KG1 (cell line): ENCODE measurements at regions not wholly inside any gene's neighbourhood (a gene's known extent, or its start where the extent isn't known, plus 50 kb on each side); places are given as distances from the start of the nearest gene placed in this dataset.

Source experiments
- DNase-seq: peaks from one replicate; lab custom pipeline; 2025; lab: John Stamatoyannopoulos, UW

DNA sequence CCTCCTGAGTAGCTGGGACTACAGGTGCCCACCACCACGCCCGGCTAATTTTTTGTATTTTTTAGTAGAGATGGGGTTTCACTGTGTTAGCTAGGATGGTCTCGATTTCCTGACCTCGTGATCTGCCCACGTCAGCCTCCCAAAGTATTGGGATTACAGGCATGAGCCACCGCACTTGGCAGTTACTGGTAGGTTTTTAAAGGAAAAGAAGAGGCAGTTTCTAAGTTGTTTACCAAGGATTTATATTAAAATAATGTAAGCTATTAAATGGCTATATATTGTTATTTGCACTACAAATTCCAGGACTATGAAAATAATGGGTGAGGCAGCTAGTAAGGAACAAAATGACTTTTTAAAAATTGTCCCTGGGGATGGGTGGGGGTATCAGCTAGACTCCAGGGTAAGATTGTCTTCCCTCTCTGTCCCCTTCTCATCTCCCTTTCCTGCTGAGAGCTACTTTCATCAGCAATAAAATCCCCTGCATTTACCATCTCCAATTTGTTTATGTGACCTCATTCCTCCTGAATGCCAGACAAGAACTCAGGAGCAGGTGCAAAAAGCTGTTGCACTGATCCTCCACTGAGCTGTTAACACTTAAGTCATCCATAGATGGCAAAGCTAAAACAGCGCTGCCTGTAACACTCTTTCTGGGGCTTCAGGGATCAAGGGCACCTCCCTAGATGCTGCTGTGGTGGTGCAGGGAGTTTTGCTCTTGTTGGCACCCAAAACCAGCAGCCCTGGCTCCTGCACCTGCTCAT lies 165.2 kb downstream of the ZPLD1 start:
- DNase-seq: no peak

GRCh38 chr3:102605153-102605552 lies 170.3 kb downstream of the ZPLD1 start:
- no peak for DNase-seq

DNA sequence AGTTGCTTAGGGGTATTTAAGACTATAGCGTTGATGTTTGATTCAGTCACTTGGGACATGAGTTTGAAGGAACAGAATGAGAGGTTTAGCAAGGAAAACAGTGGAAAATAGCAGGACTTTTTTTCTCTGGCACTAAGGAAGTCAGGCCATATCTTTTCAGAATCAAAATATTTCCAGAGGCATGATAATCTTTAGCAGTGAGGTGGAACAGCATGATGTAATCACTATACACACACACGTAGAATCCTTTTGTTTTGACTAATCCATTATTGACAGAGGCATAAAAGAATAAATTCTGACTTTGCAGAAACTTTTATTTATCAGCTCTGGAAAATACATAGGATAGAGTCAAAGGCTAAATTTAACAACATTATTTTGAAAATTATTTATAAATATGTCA lies 174.1 kb downstream of the ZPLD1 start:
- no peak for DNase-seq

GRCh38 chr3:102614021-102614569 lies 179.3 kb downstream of the ZPLD1 start:
- DNase-seq: no peak

GRCh38 chr3:102614585-102614984 lies 179.8 kb downstream of the ZPLD1 start:
- DNase-seq: no peak

GRCh38 chr3:102617381-102617780 lies 182.6 kb downstream of the ZPLD1 start:
- no peak for DNase-seq

DNA sequence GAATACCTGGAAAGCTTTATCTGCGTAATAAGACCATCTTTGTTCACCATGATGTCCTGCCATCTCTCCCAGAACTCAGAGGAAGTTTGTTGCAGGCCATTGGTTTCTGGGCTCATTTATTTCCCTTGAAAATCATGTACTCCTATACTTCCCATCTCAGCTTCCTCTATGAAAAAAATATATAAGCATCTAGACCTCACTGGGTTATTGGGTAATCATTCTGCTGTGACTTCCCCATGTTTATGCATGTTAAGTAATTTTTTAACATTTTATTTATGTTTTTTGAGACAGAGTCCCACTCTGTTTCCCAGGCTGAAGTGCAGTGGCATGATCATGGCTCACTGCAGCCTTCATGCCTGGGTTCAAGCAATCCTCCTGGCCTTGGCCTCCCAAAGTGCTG lies 184.5 kb downstream of the ZPLD1 start:
- DNase-seq: no peak

DNA sequence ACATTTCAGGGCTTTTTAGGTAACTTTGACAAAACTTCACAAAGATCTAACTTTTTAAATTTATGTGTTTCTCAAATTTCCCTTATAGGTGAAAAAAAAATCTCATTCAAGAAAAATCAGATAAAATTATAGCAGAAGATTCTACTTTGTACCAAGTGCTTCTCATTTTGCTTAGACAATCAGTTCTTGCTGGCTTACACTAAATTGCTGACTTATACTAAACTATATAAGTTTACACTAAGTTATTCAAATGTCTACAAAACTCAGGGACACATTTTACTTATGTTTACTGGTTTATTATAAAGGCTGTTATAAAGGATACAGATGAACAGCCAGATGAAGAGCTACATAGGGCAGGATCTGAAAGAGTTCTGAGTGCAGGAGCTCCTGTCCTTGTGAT lies 195.1 kb downstream of the ZPLD1 start:
- no peak for DNase-seq

- DNase-seq: no peak
Observed at GRCh38 chr3:102630531-102630930, 195.7 kb downstream of the ZPLD1 start.

DNA sequence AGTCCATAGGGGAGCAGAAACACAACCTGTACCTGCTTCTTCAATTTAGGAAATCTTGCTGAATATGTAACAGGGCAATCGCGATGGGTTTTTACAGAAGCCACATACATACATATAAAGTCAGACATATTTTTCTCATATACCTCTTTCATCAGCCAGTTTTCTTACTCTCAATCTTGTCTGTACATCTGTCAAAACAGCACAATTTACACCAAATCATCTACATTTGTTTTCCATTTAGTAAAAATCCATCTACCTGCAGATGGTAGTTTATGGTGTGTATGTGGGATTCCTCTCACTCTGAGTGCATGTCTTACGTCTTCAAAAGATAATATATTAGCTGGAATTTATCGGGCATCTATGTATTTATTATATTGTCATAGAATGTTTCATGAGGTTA lies 208.7 kb downstream of the ZPLD1 start:
- DNase-seq: no peak

GRCh38 chr3:102646557-102646956 lies 211.7 kb downstream of the ZPLD1 start:
- no peak for DNase-seq

DNA sequence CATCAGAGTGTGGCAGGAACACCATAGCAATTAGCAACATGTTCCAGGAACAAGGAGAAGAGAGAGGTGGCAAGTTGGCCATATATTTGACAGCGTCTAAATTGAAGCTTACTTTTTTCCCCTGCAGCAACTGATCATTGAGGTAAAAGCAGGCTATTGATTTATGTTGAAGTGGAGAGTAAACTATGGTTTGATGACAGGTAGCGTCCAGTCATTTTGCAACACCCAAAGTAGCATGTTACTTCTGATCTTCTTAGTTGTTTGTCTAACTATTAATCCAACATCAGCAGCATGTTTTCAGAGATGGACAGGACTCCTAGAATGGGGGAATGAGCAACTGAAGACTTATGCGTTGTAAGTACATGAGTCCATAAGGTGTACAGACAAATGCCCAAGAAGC lies 225.8 kb downstream of the ZPLD1 start:
- no peak for DNase-seq

GRCh38 chr3:102661707-102662497 lies 227.1 kb downstream of the ZPLD1 start:
- DNase-seq: no peak

DNA sequence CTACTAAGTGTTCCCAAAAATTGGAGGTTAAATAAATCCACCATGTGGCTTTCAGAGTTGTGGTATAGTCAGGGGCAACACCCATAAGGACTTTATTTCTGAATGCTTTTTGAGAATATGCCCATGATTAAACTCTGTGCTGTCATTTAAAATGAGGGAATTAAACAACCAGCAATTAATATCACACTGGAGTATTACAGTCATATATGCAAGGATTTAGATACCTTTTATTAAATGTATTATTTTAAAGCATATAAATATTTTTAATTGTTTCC lies 227.6 kb downstream of the ZPLD1 start:
- DNase-seq: no peak

DNA sequence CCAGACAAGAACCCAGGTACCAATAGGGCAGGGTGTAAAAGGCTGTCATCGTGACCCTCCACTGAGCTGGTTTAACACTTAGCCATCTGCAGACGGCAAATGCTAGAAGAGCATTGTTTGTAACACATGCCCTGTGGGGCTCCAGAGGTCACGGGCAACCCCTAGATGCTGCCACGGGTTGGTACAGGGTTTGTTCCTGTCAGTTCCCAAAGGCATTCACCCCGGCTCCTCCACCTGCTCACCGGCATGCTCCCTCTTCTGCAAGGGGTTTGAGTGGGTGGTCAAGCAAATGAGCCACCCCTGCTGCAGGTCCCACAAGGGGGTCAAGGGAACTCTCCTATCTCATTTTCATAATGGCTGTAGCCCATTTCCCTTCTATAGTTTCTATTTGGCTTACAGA lies 229.3 kb downstream of the ZPLD1 start:
- DNase-seq: no peak

DNA sequence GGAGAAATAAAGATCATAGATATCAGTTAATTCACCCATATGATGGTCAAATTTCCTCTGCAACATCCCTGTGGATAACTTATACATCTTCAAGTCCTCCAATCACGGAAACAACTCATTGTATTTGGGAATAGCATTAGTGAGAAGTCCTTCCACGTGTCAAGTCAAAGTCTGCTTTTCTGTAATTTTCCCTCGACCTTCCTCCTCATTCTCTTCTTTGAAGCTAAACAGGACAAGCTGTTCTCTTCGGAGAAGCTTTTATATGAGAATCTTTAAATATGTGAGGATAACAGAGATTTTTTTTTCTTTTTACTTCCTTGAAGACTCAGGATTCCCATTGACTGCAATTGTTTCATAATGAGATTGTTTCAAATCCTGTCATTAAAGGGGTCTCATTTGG lies 230.4 kb downstream of the ZPLD1 start:
- no peak for DNase-seq

DNA sequence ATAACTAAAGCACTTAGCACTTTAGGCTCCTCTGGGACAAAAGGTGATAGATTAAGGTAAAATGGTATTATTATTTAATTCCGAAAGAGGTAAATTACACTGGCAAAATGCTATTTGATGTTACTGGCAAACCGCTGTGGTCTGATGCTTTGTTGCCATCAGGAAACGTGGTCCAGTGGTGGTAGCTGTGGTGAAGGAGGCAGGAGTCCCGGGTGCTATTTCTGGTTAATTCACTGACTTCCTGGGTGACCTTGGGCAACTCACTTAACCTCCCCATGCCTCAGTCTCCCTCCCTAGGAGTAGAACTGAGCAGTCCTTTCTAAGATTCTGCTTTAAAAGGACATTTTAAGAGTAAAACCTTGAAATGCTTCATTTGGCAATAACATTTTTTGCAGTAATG lies 233.4 kb downstream of the ZPLD1 start:
- DNase-seq: no peak

DNA sequence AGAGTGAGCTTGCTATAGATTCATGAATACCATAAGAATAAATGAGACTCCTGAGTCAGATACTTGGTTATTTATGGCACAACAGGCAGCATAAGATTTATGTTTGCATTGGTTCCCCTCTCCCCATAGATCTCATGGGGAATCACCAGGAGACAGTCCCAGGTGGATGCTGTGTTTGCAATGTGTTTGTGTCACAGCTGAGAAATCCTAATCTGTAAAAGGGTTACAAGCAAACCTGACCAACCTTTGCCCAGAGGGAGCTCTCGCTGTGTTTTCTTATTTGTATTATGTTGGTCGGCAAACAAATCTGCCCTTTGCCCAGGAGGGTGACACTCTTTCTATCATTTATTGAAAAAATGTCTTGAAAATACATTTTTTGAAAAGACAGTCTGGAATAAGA lies 236.2 kb downstream of the ZPLD1 start:
- no peak for DNase-seq

DNA sequence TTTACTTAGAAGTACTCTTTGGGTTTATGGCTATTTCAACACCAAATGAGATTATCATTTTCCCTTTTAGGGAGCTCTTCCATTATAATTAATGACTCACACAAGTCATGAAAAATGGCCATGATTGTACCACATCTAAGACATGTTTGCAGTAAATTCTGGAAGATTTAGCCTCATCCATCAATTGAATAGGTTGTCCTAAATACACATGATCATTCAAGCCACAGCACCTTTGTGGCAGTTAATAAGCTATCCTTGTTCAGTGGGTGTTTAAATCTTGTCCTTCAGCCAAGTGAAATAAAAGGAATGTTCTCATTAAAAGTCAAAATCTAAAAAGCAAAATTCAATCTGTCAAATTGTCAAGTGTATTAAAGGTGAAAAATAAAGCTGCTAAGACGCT lies 237.5 kb downstream of the ZPLD1 start:
- DNase-seq: no peak

DNA sequence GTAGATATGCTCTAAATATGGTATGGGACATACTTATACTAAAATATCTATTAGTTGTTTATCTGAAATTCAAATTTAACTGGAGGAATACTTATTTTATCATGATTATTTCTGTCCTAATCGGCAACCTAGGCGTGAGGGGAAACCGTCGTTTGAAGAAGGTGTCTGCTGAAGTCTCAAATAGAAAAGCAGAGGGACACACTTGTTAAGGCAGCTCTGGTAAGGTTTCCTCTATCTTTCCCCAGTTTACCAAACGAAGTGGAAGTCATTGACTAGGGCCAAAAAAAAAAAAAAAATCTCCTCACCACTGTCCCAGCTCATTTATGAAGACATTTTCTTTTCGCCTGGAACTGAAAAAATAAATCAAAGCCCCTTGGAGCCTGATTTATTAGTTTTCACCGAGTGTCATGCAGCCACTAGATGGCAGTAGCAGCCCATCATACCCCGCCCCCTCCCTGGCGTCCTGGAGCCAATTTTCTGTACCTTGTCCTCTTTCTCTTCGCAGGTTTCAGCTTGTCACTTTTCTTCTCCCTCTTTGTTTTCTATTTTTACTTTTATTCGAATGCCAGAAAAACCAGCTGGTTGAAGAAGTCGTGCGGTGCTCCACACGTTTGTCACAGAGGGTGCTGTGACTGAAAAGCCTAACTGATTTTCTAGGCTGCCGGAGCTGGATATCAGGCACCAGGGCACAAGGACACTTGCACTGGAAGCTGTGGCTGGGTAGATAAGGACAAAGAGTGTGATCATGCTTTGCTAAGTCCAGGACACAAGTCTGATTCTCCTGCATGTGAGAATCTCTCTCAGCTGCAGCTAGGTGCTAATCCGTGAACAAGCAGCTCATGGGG lies 238.7 kb downstream of the ZPLD1 start:
- peak; percentile 21 for DNase-seq

DNA sequence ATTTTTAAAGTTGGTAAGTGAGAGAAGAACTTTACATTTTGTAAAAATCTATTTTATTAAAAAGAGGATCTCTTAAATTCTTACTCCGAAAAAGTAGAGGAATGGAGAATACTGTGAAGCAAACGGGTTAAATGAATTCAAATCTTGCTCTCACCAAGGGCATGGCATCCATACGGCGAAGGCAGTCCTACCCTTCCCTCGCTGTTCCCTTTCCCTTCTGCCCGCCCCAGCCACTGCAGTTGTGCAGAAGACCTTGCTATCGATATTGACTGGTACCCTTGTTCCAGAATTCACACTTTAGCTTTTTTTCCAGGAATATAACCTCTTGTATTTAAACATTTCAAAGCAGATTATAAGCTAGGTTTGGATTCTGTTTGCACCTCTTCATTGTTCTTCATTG lies 239.5 kb downstream of the ZPLD1 start:
- DNase-seq: no peak

DNA sequence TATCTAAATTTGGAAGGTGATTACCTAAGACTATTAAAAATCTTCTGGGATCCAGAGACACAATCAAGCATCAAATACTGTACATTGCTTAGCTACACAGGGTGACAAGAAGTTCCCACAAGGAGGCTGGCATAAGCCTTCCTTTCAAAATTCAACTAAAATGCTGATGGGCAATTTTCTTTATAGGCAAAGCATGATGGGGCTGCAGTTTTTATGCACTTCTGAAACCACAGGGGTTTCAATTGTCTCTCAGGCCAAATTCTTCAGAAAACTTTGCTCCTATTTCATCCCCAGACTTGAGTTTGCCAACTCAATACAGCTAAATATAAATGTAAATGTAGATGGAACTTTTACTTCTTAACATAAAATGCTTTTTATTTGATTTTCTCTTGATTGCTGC lies 241.6 kb downstream of the ZPLD1 start:
- DNase-seq: no peak

DNA sequence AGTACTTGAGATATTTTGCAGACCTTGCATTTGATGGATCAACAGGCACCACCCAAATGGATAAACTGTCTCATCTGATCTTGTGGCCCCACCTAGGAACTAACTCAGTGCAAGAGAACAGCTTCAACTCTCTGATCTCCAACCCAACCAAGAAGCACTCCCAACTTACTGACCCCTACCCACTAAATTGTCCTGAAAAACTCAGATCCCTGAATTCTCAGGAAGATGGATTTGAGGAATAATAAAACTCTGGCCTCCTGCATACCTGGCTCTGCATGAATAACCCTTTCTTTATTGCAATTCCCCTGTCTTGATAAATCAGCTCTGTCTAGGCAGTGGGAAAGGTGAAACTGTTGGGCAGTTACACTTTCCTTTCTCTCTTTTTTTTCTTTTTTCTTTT lies 247.9 kb downstream of the ZPLD1 start:
- no peak for DNase-seq
